ENCODE measurements at regions not wholly inside any gene's neighbourhood (a gene's known extent, or its start where the extent isn't known, plus 50 kb on each side); places are given as distances from the start of the nearest gene placed in this dataset.

DNA sequence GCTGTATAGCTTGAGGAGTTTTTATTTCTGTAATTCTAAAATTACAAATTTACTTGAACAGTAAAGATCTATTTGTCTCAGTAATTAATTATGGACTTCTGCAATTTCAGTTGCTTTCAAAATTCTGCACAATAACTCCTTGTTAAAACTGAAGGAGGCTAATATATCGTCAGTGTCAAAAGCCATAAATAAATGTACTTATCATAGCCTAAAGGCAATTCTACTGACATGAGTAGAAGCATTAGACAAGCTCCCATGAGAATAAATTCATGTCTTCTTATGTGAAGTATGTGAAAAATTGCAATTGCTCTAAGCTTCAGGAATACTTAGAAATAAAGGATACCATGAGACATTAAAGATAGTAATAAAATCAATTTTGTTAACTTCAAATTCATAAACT lies 381.2 kb upstream of the PCDH10 start:
- no peak overlapping the region for H3K4me2 ChIP-seq (ENCODE audit: low read length)
- CTCF ChIA-PET: no interaction called here
- BruUV-seq (replicated peaks): no TSS peak
- H3K9me3 ChIP-seq (ENCODE audit: control insufficient read depth in 1 of 2, insufficient read depth in 1 of 2, low read depth in 1 of 2, low read length in 2 of 2): no peaks in the 10 kb centered on the region
- H2AFZ ChIP-seq (ENCODE audit: low read depth, low read length, poor library complexity, severe bottlenecking): no peak overlapping the region
- intact Hi-C loops (cut with micrococcal nuclease): no loop called here
- H3K27me3 ChIP-seq (ENCODE audit: insufficient read depth, low read length): no peaks in the 10 kb centered on the region
- POLR2A ChIA-PET: no interaction called here
- H3K36me3 ChIP-seq (ENCODE audit: control insufficient read depth in 1 of 2, insufficient read depth in 2 of 2, low read length in 2 of 2): no peaks in the 10 kb centered on the region
- H3K4me3 ChIP-seq (replicated peaks in 1 of 2; ENCODE audit: low read depth in 1 of 2, low read length in 2 of 2): no peak overlapping the region
- no peaks in the 10 kb centered on the region for H3K79me2 ChIP-seq (ENCODE audit: insufficient read depth, low read length)
- H3K9ac ChIP-seq (ENCODE audit: low read length): no peak overlapping the region
- RAD21 ChIA-PET (ENCODE audit: low non-redundant PET in 1 of 2, low total read pairs in 2 of 2, uncharacterized antibody in 2 of 2, unreplicated experiment in 2 of 2): no interaction called here
- no peaks in the 10 kb centered on the region for H3K4me1 ChIP-seq (ENCODE audit: control insufficient read depth in 1 of 2, insufficient read depth in 2 of 2, low read length in 2 of 2)
- H3K27ac ChIP-seq (ENCODE audit: low read depth, low read length): no peak overlapping the region
- no peaks in the 10 kb centered on the region for H3K9me2 ChIP-seq (ENCODE audit: insufficient read depth)
- ATAC-seq: no peak
- TF ChIP-seq EZH2phosphoT487 (IDR thresholded peaks at IDR 0.05; ENCODE audit: borderline replicate concordance) (no peak), ZFX (IDR thresholded peaks at IDR 0.05) (no peak), SIN3A (IDR thresholded peaks at IDR 0.05; ENCODE audit: low read depth) (no peak), ELF1 (IDR thresholded peaks at IDR 0.05; ENCODE audit: borderline replicate concordance, low read depth) (no peak), JUND (IDR thresholded peaks at IDR 0.05) (no peak), RAD21 (IDR thresholded peaks at IDR 0.05; ENCODE audit: low read depth) (no peak), SRF (IDR thresholded peaks at IDR 0.05; ENCODE audit: low read depth) (no peak)
- TF ChIP-seq, protein P1, sequence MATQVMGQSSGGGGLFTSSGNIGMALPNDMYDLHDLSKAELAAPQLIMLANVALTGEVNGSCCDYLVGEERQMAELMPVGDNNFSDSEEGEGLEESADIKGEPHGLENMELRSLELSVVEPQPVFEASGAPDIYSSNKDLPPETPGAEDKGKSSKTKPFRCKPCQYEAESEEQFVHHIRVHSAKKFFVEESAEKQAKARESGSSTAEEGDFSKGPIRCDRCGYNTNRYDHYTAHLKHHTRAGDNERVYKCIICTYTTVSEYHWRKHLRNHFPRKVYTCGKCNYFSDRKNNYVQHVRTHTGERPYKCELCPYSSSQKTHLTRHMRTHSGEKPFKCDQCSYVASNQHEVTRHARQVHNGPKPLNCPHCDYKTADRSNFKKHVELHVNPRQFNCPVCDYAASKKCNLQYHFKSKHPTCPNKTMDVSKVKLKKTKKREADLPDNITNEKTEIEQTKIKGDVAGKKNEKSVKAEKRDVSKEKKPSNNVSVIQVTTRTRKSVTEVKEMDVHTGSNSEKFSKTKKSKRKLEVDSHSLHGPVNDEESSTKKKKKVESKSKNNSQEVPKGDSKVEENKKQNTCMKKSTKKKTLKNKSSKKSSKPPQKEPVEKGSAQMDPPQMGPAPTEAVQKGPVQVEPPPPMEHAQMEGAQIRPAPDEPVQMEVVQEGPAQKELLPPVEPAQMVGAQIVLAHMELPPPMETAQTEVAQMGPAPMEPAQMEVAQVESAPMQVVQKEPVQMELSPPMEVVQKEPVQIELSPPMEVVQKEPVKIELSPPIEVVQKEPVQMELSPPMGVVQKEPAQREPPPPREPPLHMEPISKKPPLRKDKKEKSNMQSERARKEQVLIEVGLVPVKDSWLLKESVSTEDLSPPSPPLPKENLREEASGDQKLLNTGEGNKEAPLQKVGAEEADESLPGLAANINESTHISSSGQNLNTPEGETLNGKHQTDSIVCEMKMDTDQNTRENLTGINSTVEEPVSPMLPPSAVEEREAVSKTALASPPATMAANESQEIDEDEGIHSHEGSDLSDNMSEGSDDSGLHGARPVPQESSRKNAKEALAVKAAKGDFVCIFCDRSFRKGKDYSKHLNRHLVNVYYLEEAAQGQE (IDR thresholded peaks at IDR 0.05; ENCODE audit: low read depth): no peak
- TF ChIP-seq, protein P2, sequence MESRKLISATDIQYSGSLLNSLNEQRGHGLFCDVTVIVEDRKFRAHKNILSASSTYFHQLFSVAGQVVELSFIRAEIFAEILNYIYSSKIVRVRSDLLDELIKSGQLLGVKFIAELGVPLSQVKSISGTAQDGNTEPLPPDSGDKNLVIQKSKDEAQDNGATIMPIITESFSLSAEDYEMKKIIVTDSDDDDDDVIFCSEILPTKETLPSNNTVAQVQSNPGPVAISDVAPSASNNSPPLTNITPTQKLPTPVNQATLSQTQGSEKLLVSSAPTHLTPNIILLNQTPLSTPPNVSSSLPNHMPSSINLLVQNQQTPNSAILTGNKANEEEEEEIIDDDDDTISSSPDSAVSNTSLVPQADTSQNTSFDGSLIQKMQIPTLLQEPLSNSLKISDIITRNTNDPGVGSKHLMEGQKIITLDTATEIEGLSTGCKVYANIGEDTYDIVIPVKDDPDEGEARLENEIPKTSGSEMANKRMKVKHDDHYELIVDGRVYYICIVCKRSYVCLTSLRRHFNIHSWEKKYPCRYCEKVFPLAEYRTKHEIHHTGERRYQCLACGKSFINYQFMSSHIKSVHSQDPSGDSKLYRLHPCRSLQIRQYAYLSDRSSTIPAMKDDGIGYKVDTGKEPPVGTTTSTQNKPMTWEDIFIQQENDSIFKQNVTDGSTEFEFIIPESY (IDR thresholded peaks at IDR 0.05; ENCODE audit: extremely low read depth, insufficient replicate concordance, low read length): no peak
- no peaks in the 10 kb centered on the region for H4K20me1 ChIP-seq (ENCODE audit: insufficient read depth)
- no peak for DNase-seq (ENCODE audit: low read depth, low spot score)
